ENCODE measurements at regions not wholly inside any gene's neighbourhood (a gene's known extent, or its start where the extent isn't known, plus 50 kb on each side); places are given as distances from the start of the nearest gene placed in this dataset.
"Not testable (repeated sequence)": the region's sequence is repeated elsewhere in the genome, so short reads cannot be mapped to it uniquely, and the experiment has no call there.

GRCh38 chr10:48102410-48103146 lies 103.0 kb upstream of the FAM25C start:
- peak; percentile 4 for DNase-seq

GRCh38 chr10:48098854-48099253 lies 99.3 kb upstream of the FAM25C start:
- not testable (repeated sequence) for DNase-seq

GRCh38 chr10:48090706-48091105 lies 91.1 kb upstream of the FAM25C start:
- not testable (repeated sequence) for DNase-seq

- not testable (repeated sequence) for DNase-seq
Measured at GRCh38 chr10:48088087-48088486, 88.5 kb upstream of the FAM25C start.

GRCh38 chr10:48084446-48084845 lies 84.9 kb upstream of the FAM25C start:
- DNase-seq = not testable (repeated sequence)

DNA sequence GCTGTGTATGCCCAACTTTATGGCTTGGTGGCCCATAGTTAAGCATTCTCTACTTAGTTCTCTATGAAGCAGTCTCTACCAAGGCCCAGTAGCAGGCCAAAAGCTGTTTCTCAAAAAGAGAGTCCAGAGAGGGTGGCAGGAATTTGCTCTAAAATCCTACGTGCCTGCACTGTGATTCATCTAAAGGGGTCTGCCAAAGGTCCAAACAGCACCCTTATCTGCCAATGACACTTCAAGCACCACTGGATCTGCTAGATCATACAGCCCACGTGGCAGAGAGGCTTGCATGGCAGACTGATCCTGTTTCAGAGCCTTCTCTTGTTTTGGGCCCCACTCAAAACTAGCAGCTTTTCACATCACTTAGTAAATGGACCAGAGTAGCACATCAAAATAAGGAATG lies 71.6 kb upstream of the FAM25C start:
- not testable (repeated sequence) for DNase-seq

DNA sequence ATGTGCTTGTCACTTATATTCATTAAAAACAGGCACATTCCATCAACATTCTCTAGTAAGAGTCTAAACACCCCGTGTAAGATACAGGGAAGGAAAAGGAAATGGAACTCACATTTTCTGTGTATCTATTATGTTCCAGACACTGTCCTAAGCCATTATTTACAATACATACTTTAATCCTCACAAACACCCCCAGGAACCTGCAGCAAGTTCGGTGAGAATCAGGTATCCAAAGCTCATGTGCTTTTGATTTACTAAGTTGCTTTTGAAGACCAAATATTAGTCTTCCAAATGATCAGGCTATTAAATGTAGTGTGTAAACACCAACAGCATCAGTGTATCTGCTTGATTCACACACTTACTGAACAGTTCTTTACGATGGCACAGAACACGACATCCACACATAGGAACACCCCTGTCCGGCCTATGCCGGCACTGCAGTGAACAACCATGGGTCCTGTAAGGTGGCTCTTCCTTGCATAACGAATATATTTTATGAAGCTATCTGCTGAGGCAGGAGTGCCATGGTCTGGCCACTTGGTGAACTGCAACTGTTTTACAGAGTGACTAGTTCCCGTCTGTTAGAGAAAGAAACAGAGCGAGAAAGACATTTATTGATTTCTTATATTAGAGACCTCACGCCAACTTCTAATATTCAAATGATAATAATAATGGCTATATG lies 64.5 kb upstream of the FAM25C start:
- not testable (repeated sequence) for DNase-seq

GRCh38 chr10:48055395-48055794 lies 55.8 kb upstream of the FAM25C start:
- not testable (repeated sequence) for DNase-seq

All from right hindlimb (tissue), 1 donor.